ENCODE measurements at regions not wholly inside any gene's neighbourhood (a gene's known extent, or its start where the extent isn't known, plus 50 kb on each side); places are given as distances from the start of the nearest gene placed in this dataset.

GRCh38 chr9:14031810-14032209, 282.1 kb downstream of the NFIB start:
- DNase-seq (ENCODE audit: low read depth in 2 of 2): no peak

- peak in 1 of 2 donors; percentile 59 for DNase-seq (ENCODE audit: low read depth in 2 of 2)
These were observed 282.9 kb downstream of the NFIB start for GRCh38 chr9:14031060-14031414.

GRCh38 chr9:14030375-14031059, 283.4 kb downstream of the NFIB start:
- peak; percentile 14 to 89 for DNase-seq (ENCODE audit: low read depth in 2 of 2)

- peak in 1 of 2 donors; percentile 48 for DNase-seq (ENCODE audit: low read depth in 2 of 2)
These were observed 284.1 kb downstream of the NFIB start for GRCh38 chr9:14029806-14030374.

GRCh38 chr9:14027116-14027800, 286.7 kb downstream of the NFIB start:
- DNase-seq (ENCODE audit: low read depth in 2 of 2): peak in 1 of 2 donors; percentile 91

GRCh38 chr9:14025741-14026140, 288.2 kb downstream of the NFIB start:
- DNase-seq (ENCODE audit: low read depth in 2 of 2): no peak

- DNase-seq (ENCODE audit: low read depth in 2 of 2): no peak
These were observed 290.7 kb downstream of the NFIB start for GRCh38 chr9:14023285-14023684.

GRCh38 chr9:14021871-14022525, 291.9 kb downstream of the NFIB start:
- DNase-seq (ENCODE audit: low read depth in 2 of 2): peak in 1 of 2 donors; percentile 25

- DNase-seq (ENCODE audit: low read depth in 2 of 2): peak in 1 of 2 donors; percentile 66
These were observed 295.9 kb downstream of the NFIB start for GRCh38 chr9:14018081-14018480.

- no peak for DNase-seq (ENCODE audit: low read depth in 2 of 2)
These were observed 299.2 kb downstream of the NFIB start for GRCh38 chr9:14014744-14015143.

- DNase-seq (ENCODE audit: low read depth in 2 of 2): no peak
These were observed 299.7 kb downstream of the NFIB start for GRCh38 chr9:14014218-14014617.

GRCh38 chr9:14011799-14012560, 302.0 kb downstream of the NFIB start:
- no peak for DNase-seq (ENCODE audit: low read depth in 2 of 2)

GRCh38 chr9:14007190-14007769, 306.7 kb downstream of the NFIB start:
- DNase-seq (ENCODE audit: low read depth in 2 of 2): no peak

- no peak for DNase-seq (ENCODE audit: low read depth in 2 of 2)
These were observed 307.4 kb downstream of the NFIB start for GRCh38 chr9:14006386-14007187.

- DNase-seq (ENCODE audit: low read depth in 2 of 2): no peak
These were observed 309.8 kb downstream of the NFIB start for GRCh38 chr9:14004110-14004509.

- no peak for DNase-seq (ENCODE audit: low read depth in 2 of 2)
These were observed 319.7 kb downstream of the NFIB start for GRCh38 chr9:13994240-13994639.

- peak; percentile 82 to 89 for DNase-seq (ENCODE audit: low read depth in 2 of 2)
These were observed 320.2 kb downstream of the NFIB start for GRCh38 chr9:13993632-13994185.

GRCh38 chr9:13992138-13993088, 321.5 kb downstream of the NFIB start:
- DNase-seq (ENCODE audit: low read depth in 2 of 2): peak; percentile 25 to 29

GRCh38 chr9:13991395-13991794, 322.5 kb downstream of the NFIB start:
- DNase-seq (ENCODE audit: low read depth in 2 of 2): no peak

All from dermis microvascular lymphatic vessel endothelial cell (primary cell).